ENCODE measurements at regions not wholly inside any gene's neighbourhood (a gene's known extent, or its start where the extent isn't known, plus 50 kb on each side); places are given as distances from the start of the nearest gene placed in this dataset.
"Not testable (repeated sequence)": the region's sequence is repeated elsewhere in the genome, so short reads cannot be mapped to it uniquely, and the experiment has no call there.

GRCh38 chr10:35933491-35933890, 291.4 kb upstream of the FZD8 start:
- no peaks in the 10 kb centered on the region for H3K27me3 ChIP-seq
- H3K36me3 ChIP-seq = no peaks in the 10 kb centered on the region
- no peaks in the 10 kb centered on the region for H3K4me1 ChIP-seq (ENCODE audit: low read depth)
- DNase-seq (ENCODE audit: low read depth in 1 of 2, low spot score in 1 of 2) = no peak
- no peak overlapping the region for H3K4me3 ChIP-seq
- no peak for TF ChIP-seq CTCF (IDR thresholded peaks at IDR 0.05; ENCODE audit: low read depth, low read length)
- no peak overlapping the region for H3K27ac ChIP-seq
- H3K9me3 ChIP-seq (ENCODE audit: low read depth) = no peaks in the 10 kb centered on the region

DNA sequence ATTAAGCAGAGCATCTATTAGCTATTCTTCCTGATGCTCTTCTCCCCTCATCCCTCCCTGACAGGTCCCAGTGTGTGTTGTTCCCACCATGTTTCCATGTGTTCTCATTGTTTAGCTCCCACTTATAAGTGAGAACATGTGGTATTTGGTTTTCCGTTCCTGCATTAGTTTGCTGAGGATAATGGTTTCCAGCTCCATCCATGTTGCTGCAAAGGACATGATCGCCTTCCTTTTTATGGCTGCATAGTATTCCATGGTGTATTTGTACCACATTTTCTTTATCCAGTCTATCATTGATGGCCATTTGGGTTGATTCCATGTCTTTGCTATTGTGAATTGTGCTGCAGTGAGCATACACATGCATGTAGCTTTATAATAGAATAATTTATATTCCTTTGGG, 287.9 kb upstream of the FZD8 start:
- not testable (repeated sequence) for H3K9me3 ChIP-seq (ENCODE audit: low read depth); DNase-seq (ENCODE audit: low read depth in 1 of 2, low spot score in 1 of 2); H3K36me3 ChIP-seq; H3K4me1 ChIP-seq (ENCODE audit: low read depth); H3K27ac ChIP-seq; H3K27me3 ChIP-seq; H3K4me3 ChIP-seq

DNA sequence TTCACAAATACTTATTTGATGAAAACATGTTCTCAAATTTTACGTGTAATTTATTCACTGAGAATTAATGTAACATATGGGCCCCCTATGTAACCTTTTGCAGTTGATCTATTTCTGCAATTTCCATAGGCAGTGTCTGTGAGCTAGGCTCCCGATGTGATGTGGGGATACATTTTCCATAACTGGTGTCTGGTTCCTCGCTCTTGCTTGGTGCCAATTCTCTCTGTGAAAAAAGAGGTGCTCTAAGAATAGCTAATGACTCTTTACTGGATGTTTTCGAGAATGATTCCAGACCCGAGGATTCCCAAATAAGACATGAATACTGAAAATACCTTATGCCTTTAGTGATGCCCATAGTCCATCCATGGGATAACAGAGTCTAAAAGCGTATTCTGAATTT, 286.7 kb upstream of the FZD8 start:
- H3K27me3 ChIP-seq = no peaks in the 10 kb centered on the region
- H3K36me3 ChIP-seq = no peaks in the 10 kb centered on the region
- H3K27ac ChIP-seq = no peak overlapping the region
- H3K4me3 ChIP-seq = no peak overlapping the region
- peaks cover 8% of the 10 kb centered on the region for H3K4me1 ChIP-seq (ENCODE audit: low read depth)
- H3K9me3 ChIP-seq (ENCODE audit: low read depth) = no peaks in the 10 kb centered on the region
- no peak for TF ChIP-seq CTCF (IDR thresholded peaks at IDR 0.05; ENCODE audit: low read depth, low read length)
- no peak for DNase-seq (ENCODE audit: low read depth in 1 of 2, low spot score in 1 of 2)

- H3K36me3 ChIP-seq = no peaks in the 10 kb centered on the region
- DNase-seq (ENCODE audit: low read depth in 1 of 2, low spot score in 1 of 2) = no peak
- no peak overlapping the region for H3K4me3 ChIP-seq
- H3K27me3 ChIP-seq = no peaks in the 10 kb centered on the region
- no peak overlapping the region for H3K27ac ChIP-seq
- H3K4me1 ChIP-seq (ENCODE audit: low read depth) = peaks cover 12% of the 10 kb centered on the region
- TF ChIP-seq CTCF (IDR thresholded peaks at IDR 0.05; ENCODE audit: low read depth, low read length) = no peak
- no peaks in the 10 kb centered on the region for H3K9me3 ChIP-seq (ENCODE audit: low read depth)
Measured at GRCh38 chr10:35927990-35928488, 285.9 kb upstream of the FZD8 start.

DNA sequence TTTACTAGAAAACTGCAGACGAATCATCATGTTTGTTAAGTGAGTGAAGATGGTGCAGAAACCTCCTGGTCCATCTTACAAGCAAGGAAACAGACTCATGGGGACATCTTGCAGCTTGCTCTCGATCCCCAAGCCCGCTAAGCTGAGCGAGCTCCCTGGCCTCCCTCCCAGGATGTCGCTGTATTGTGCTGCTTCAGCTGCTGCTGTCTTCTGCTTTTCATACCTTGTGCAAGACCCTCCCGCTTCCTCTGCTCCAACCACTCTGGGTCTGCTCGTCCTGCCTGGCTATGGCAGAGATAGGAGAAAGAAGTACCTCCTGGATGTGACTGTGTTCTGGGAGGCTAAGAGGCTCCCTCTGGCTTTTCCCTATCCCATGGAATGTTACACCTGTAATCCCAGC, 285.2 kb upstream of the FZD8 start:
- no peak for DNase-seq (ENCODE audit: low read depth in 1 of 2, low spot score in 1 of 2)
- Histone ChIP-seq H3K4me1 (ENCODE audit: low read depth) (peaks cover 17% of the 10 kb centered on the region), H3K27me3 (no peaks in the 10 kb centered on the region), H3K27ac (no peak overlapping the region), H3K9me3 (ENCODE audit: low read depth) (no peaks in the 10 kb centered on the region), H3K4me3 (no peak overlapping the region), H3K36me3 (no peaks in the 10 kb centered on the region)
- TF ChIP-seq CTCF (IDR thresholded peaks at IDR 0.05; ENCODE audit: low read depth, low read length) = no peak

- no peak for DNase-seq (ENCODE audit: low read depth in 1 of 2, low spot score in 1 of 2)
- no peaks in the 10 kb centered on the region for H3K9me3 ChIP-seq (ENCODE audit: low read depth)
- TF ChIP-seq CTCF (IDR thresholded peaks at IDR 0.05; ENCODE audit: low read depth, low read length) = no peak
- peaks cover 17% of the 10 kb centered on the region for H3K4me1 ChIP-seq (ENCODE audit: low read depth)
- no peak overlapping the region for H3K27ac ChIP-seq
- H3K36me3 ChIP-seq = no peaks in the 10 kb centered on the region
- no peaks in the 10 kb centered on the region for H3K27me3 ChIP-seq
- no peak overlapping the region for H3K4me3 ChIP-seq
Measured at GRCh38 chr10:35926846-35927245, 284.8 kb upstream of the FZD8 start.
